MM.1S (cell line): ENCODE measurements at regions not wholly inside any gene's neighbourhood (a gene's known extent, or its start where the extent isn't known, plus 50 kb on each side); places are given as distances from the start of the nearest gene placed in this dataset.
"Not testable (repeated sequence)": the region's sequence is repeated elsewhere in the genome, so short reads cannot be mapped to it uniquely, and the experiment has no call there.

Source experiments
- DNase-seq: peaks from one replicate; pipeline ENCODE4 v3.0.0-alpha.2; 2015
- H2AFZ ChIP-seq: fragments of 300-600 bp; sonication (generic); 2 replicates; pipeline ENCODE4 v1.6.0; 2016; ENCODE audit warnings: antibody characterized with exemption, low read length
- H3F3A ChIP-seq: fragments of 300-600 bp; sonication (generic); 2 replicates; pipeline ENCODE4 v1.6.1; 2016; ENCODE audit warnings: mild to moderate bottlenecking, antibody characterized with exemption, low read length, moderate library complexity, mixed read lengths; ENCODE audit not compliant: insufficient read depth
- H3K27ac ChIP-seq: fragments of 300-600 bp; sonication (generic); 2 replicates; pipeline ENCODE4 v1.5.1; 2016; ENCODE audit warnings: mild to moderate bottlenecking, low read length
- H3K27me3 ChIP-seq: fragments of 300-600 bp; sonication (generic); replicated peaks from 2 replicates; pipeline ENCODE4 v1.6.0; 2016; ENCODE audit warnings: low read length; ENCODE audit not compliant: insufficient read depth
- H3K36me3 ChIP-seq: fragments of 300-600 bp; sonication (generic); replicated peaks from 2 replicates; pipeline ENCODE4 v1.6.1; 2016; ENCODE audit warnings: mild to moderate bottlenecking, low read length, mixed read lengths; ENCODE audit not compliant: insufficient read depth
- H3K4me1 ChIP-seq: fragments of 300-600 bp; sonication (generic); 2 replicates; pipeline ENCODE4 v1.6.1; 2016; ENCODE audit warnings: low read length, mixed read lengths
- H3K4me2 ChIP-seq: fragments of 300-600 bp; sonication (generic); 2 replicates; pipeline ENCODE4 v1.6.0; 2016; ENCODE audit warnings: low read depth, low read length
- H3K4me3 ChIP-seq: fragments of 300-600 bp; sonication (generic); 2 replicates; pipeline ENCODE4 v1.5.1; 2016; ENCODE audit warnings: low read length, mixed read lengths
- H3K79me2 ChIP-seq: fragments of 300-600 bp; sonication (generic); 2 replicates; pipeline ENCODE4 v1.6.1; 2016; ENCODE audit warnings: mixed run types, low read length, mixed read lengths
- H3K9ac ChIP-seq: fragments of 300-600 bp; sonication (generic); 2 replicates; pipeline ENCODE4 v1.6.1; 2016; ENCODE audit warnings: low read length, mixed read lengths
- H3K9me2 ChIP-seq: fragments of 300-600 bp; sonication (generic); replicated peaks from 2 replicates; pipeline ENCODE4 v1.6.1; 2016; ENCODE audit warnings: mild to moderate bottlenecking, low read length, mixed read lengths; ENCODE audit not compliant: insufficient read depth
- H3K9me3 ChIP-seq: fragments of 300-600 bp; sonication (generic); replicated peaks from 2 replicates; pipeline ENCODE4 v1.6.1; 2016; ENCODE audit warnings: mild to moderate bottlenecking, low read length, mixed read lengths; ENCODE audit not compliant: insufficient read depth
- H4K20me1 ChIP-seq: fragments of 300-600 bp; sonication (generic); 2 replicates; pipeline ENCODE4 v1.6.1; 2016; ENCODE audit warnings: mild to moderate bottlenecking, low read length, moderate library complexity, mixed read lengths; ENCODE audit not compliant: insufficient read depth

- H3K4me2 ChIP-seq, H4K20me1 ChIP-seq, DNase-seq, H3K9me3 ChIP-seq, H3K36me3 ChIP-seq, H3K27ac ChIP-seq, H2AFZ ChIP-seq, H3F3A ChIP-seq, H3K4me3 ChIP-seq, H3K27me3 ChIP-seq, H3K9ac ChIP-seq, H3K79me2 ChIP-seq, H3K9me2 ChIP-seq, H3K4me1 ChIP-seq: not testable (repeated sequence)
Observed at GRCh38 chr22:21150863-21151262, 105.1 kb downstream of the LRRC74B start.

GRCh38 chr22:21187841-21188240 is 142.1 kb downstream of the LRRC74B start:
- DNase-seq, H3K27ac ChIP-seq, H3K4me3 ChIP-seq, H3K9me2 ChIP-seq, H4K20me1 ChIP-seq, H3K27me3 ChIP-seq, H3K4me1 ChIP-seq, H3F3A ChIP-seq, H2AFZ ChIP-seq, H3K9ac ChIP-seq, H3K36me3 ChIP-seq, H3K4me2 ChIP-seq, H3K9me3 ChIP-seq, H3K79me2 ChIP-seq: not testable (repeated sequence)

GRCh38 chr22:21212054-21212453 is 166.3 kb downstream of the LRRC74B start:
- not testable (repeated sequence) for H2AFZ ChIP-seq, H4K20me1 ChIP-seq, H3K9me3 ChIP-seq, H3K4me3 ChIP-seq, H3K9me2 ChIP-seq, H3K27ac ChIP-seq, H3K4me1 ChIP-seq, H3F3A ChIP-seq, H3K9ac ChIP-seq, H3K27me3 ChIP-seq, H3K79me2 ChIP-seq, H3K36me3 ChIP-seq, H3K4me2 ChIP-seq
- peak; percentile 2 for DNase-seq

GRCh38 chr22:21215973-21216731 is 167.4 kb upstream of the RIMBP3B start:
- not testable (repeated sequence) for H2AFZ ChIP-seq, H3K79me2 ChIP-seq, H3K4me1 ChIP-seq, H3K4me2 ChIP-seq, H3K4me3 ChIP-seq, H3K9ac ChIP-seq, H3K27me3 ChIP-seq, H4K20me1 ChIP-seq, H3K9me3 ChIP-seq, H3K27ac ChIP-seq, H3F3A ChIP-seq, H3K9me2 ChIP-seq, H3K36me3 ChIP-seq
- peak; percentile 0 for DNase-seq

GRCh38 chr22:21224900-21225299 is 158.7 kb upstream of the RIMBP3B start:
- not testable (repeated sequence) for H3K27ac ChIP-seq, H3K4me1 ChIP-seq, H2AFZ ChIP-seq, H3K27me3 ChIP-seq, H3K79me2 ChIP-seq, H3K36me3 ChIP-seq, H3K4me3 ChIP-seq, H3K9me2 ChIP-seq, DNase-seq, H4K20me1 ChIP-seq, H3K9me3 ChIP-seq, H3F3A ChIP-seq, H3K4me2 ChIP-seq, H3K9ac ChIP-seq

GRCh38 chr22:21226901-21227693 is 156.5 kb upstream of the RIMBP3B start:
- not testable (repeated sequence) for H4K20me1 ChIP-seq, H3K9me3 ChIP-seq, H3K79me2 ChIP-seq, H3F3A ChIP-seq, H3K36me3 ChIP-seq, H3K4me3 ChIP-seq, H3K4me1 ChIP-seq, H2AFZ ChIP-seq, H3K4me2 ChIP-seq, H3K27ac ChIP-seq, H3K9ac ChIP-seq, H3K27me3 ChIP-seq, DNase-seq, H3K9me2 ChIP-seq

GRCh38 chr22:21251435-21251834 is 132.1 kb upstream of the RIMBP3B start:
- H3K36me3 ChIP-seq, H3K9me3 ChIP-seq, DNase-seq, H3K4me3 ChIP-seq, H3K4me1 ChIP-seq, H3K27ac ChIP-seq, H3K79me2 ChIP-seq, H3K9ac ChIP-seq, H4K20me1 ChIP-seq, H3K27me3 ChIP-seq, H3K9me2 ChIP-seq, H3F3A ChIP-seq, H2AFZ ChIP-seq, H3K4me2 ChIP-seq: not testable (repeated sequence)

- H3K4me1 ChIP-seq, H3K36me3 ChIP-seq, H3K79me2 ChIP-seq, H3K9me3 ChIP-seq, H3K27me3 ChIP-seq, H3K9ac ChIP-seq, DNase-seq, H3K9me2 ChIP-seq, H3K4me3 ChIP-seq, H2AFZ ChIP-seq, H3K27ac ChIP-seq, H3F3A ChIP-seq, H3K4me2 ChIP-seq, H4K20me1 ChIP-seq: not testable (repeated sequence)
Observed at GRCh38 chr22:21282646-21283045, 100.9 kb upstream of the RIMBP3B start.
